Right lobe of liver (tissue), 4 donors: ENCODE measurements at regions not wholly inside any gene's neighbourhood (a gene's known extent, or its start where the extent isn't known, plus 50 kb on each side); places are given as distances from the start of the nearest gene placed in this dataset.

Experiments used
- POLR2A ChIP-seq: fragments of 450-650 bp; IDR thresholded peaks from one replicate; pipeline ENCODE4 v1.6.1; 2017; ENCODE audit warnings: antibody characterized with exemption, mild to moderate bottlenecking
- TF ChIP-seq, protein P1 (sequence below), 4 donors: fragments of 200-600 bp in 3 of 4; fragments of 450-650 bp in 1 of 4; IDR thresholded peaks; one replicate each; pipeline versions ENCODE4 v1.5.1 to v1.8.0; 2016 to 2022; ENCODE audit warnings: antibody characterized with exemption in 4 of 4, mild to moderate bottlenecking in 2 of 4
- donor health status: DM: no; HTN: no; CAD: no.
- donor health status: DM: no; HTN: no; CAD: no.
- donor health status: DM: no; HTN: yes; CAD: no.

DNA sequence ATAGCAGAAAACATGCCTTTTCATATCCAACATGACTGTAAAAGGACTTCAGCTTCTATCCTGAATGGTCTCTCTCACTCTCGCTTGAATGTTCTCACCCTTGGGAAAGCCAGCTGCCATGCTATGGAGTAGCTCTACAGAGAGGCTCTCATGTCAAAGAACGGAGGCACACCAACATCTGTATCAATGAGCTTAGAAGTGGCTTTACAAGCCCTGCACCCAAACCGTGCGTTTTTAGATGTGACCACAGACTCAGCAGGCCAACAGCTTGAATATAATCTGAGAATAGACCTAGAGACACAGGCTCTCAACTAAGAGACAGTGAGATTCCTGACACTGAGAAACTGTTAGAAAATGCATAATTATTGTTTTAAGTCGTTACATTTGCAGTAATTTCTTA lies 1231.6 kb upstream of the CDH9 start:
- TF ChIP-seq, protein P1, sequence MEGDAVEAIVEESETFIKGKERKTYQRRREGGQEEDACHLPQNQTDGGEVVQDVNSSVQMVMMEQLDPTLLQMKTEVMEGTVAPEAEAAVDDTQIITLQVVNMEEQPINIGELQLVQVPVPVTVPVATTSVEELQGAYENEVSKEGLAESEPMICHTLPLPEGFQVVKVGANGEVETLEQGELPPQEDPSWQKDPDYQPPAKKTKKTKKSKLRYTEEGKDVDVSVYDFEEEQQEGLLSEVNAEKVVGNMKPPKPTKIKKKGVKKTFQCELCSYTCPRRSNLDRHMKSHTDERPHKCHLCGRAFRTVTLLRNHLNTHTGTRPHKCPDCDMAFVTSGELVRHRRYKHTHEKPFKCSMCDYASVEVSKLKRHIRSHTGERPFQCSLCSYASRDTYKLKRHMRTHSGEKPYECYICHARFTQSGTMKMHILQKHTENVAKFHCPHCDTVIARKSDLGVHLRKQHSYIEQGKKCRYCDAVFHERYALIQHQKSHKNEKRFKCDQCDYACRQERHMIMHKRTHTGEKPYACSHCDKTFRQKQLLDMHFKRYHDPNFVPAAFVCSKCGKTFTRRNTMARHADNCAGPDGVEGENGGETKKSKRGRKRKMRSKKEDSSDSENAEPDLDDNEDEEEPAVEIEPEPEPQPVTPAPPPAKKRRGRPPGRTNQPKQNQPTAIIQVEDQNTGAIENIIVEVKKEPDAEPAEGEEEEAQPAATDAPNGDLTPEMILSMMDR (IDR thresholded peaks at IDR 0.05) = no peak
- no peak for TF ChIP-seq POLR2A
